ENCODE measurements at regions not wholly inside any gene's neighbourhood (a gene's known extent, or its start where the extent isn't known, plus 50 kb on each side); places are given as distances from the start of the nearest gene placed in this dataset.
"Not testable (repeated sequence)": the region's sequence is repeated elsewhere in the genome, so short reads cannot be mapped to it uniquely, and the experiment has no call there.

- Mint-ChIP-seq H3K4me3 (no peak overlapping the region), H3K9me3 (no peaks in the 10 kb centered on the region), H3K36me3 (ENCODE audit: low read depth) (no peaks in the 10 kb centered on the region), H3K27ac (no peak overlapping the region), H3K4me1 (ENCODE audit: low read depth) (no peaks in the 10 kb centered on the region), H3K27me3 (ENCODE audit: low read depth) (no peaks in the 10 kb centered on the region)
- no peak for DNase-seq (ENCODE audit: low spot score)
Observed at GRCh38 chr5:93246090-93246855, 334.7 kb downstream of the NR2F1-AS1 start.

GRCh38 chr5:93245226-93245625 is 335.8 kb downstream of the NR2F1-AS1 start:
- H3K4me3 Mint-ChIP-seq, result no peak overlapping the region
- H3K27me3 Mint-ChIP-seq (ENCODE audit: low read depth), result no peaks in the 10 kb centered on the region
- no peaks in the 10 kb centered on the region for H3K36me3 Mint-ChIP-seq (ENCODE audit: low read depth)
- no peaks in the 10 kb centered on the region for H3K9me3 Mint-ChIP-seq
- H3K4me1 Mint-ChIP-seq (ENCODE audit: low read depth), result no peaks in the 10 kb centered on the region
- no peak for DNase-seq (ENCODE audit: low spot score)
- H3K27ac Mint-ChIP-seq, result no peak overlapping the region

- no peak overlapping the region for H3K4me3 Mint-ChIP-seq
- DNase-seq (ENCODE audit: low spot score), result no peak
- H3K4me1 Mint-ChIP-seq (ENCODE audit: low read depth), result no peaks in the 10 kb centered on the region
- no peaks in the 10 kb centered on the region for H3K9me3 Mint-ChIP-seq
- H3K27ac Mint-ChIP-seq, result no peak overlapping the region
- H3K36me3 Mint-ChIP-seq (ENCODE audit: low read depth), result no peaks in the 10 kb centered on the region
- no peaks in the 10 kb centered on the region for H3K27me3 Mint-ChIP-seq (ENCODE audit: low read depth)
Observed at GRCh38 chr5:93243481-93243880, 337.5 kb downstream of the NR2F1-AS1 start.

GRCh38 chr5:93240228-93240834 is 340.7 kb downstream of the NR2F1-AS1 start:
- H3K4me1 Mint-ChIP-seq (ENCODE audit: low read depth), result no peaks in the 10 kb centered on the region
- H3K4me3 Mint-ChIP-seq, result no peak overlapping the region

GRCh38 chr5:93236807-93237421 is 344.1 kb downstream of the NR2F1-AS1 start:
- Mint-ChIP-seq H3K36me3 (ENCODE audit: low read depth) (no peaks in the 10 kb centered on the region), H3K4me3 (no peak overlapping the region), H3K27me3 (ENCODE audit: low read depth) (no peaks in the 10 kb centered on the region), H3K27ac (no peak overlapping the region), H3K9me3 (no peaks in the 10 kb centered on the region), H3K4me1 (ENCODE audit: low read depth) (no peaks in the 10 kb centered on the region)
- no peak for DNase-seq (ENCODE audit: low spot score)

More at GRCh38 chr5:93240228-93240834, 340.7 kb downstream of the NR2F1-AS1 start:
- Mint-ChIP-seq H3K27me3 (ENCODE audit: low read depth) (no peaks in the 10 kb centered on the region), H3K36me3 (ENCODE audit: low read depth) (no peaks in the 10 kb centered on the region), H3K9me3 (no peaks in the 10 kb centered on the region), H3K27ac (no peak overlapping the region)
- no peak for DNase-seq (ENCODE audit: low spot score)

GRCh38 chr5:93235761-93236160 is 345.3 kb downstream of the NR2F1-AS1 start:
- Mint-ChIP-seq H3K27ac (no peak overlapping the region), H3K36me3 (ENCODE audit: low read depth) (no peaks in the 10 kb centered on the region), H3K9me3 (no peaks in the 10 kb centered on the region), H3K27me3 (ENCODE audit: low read depth) (no peaks in the 10 kb centered on the region), H3K4me1 (ENCODE audit: low read depth) (no peaks in the 10 kb centered on the region), H3K4me3 (no peak overlapping the region)
- no peak for DNase-seq (ENCODE audit: low spot score)

- DNase-seq (ENCODE audit: low spot score), result no peak
- H3K4me1 Mint-ChIP-seq (ENCODE audit: low read depth), result no peaks in the 10 kb centered on the region
- no peaks in the 10 kb centered on the region for H3K27me3 Mint-ChIP-seq (ENCODE audit: low read depth)
- H3K36me3 Mint-ChIP-seq (ENCODE audit: low read depth), result no peaks in the 10 kb centered on the region
- peaks cover 4% of the 10 kb centered on the region for H3K9me3 Mint-ChIP-seq
- no peak overlapping the region for H3K4me3 Mint-ChIP-seq
- H3K27ac Mint-ChIP-seq, result no peak overlapping the region
Observed at GRCh38 chr5:93226202-93226735, 354.8 kb downstream of the NR2F1-AS1 start.

GRCh38 chr5:93225748-93226147 is 355.3 kb downstream of the NR2F1-AS1 start:
- H3K4me1 Mint-ChIP-seq (ENCODE audit: low read depth), result no peaks in the 10 kb centered on the region
- no peak overlapping the region for H3K4me3 Mint-ChIP-seq
- H3K27ac Mint-ChIP-seq, result no peak overlapping the region
- no peaks in the 10 kb centered on the region for H3K27me3 Mint-ChIP-seq (ENCODE audit: low read depth)
- DNase-seq (ENCODE audit: low spot score), result no peak
- H3K9me3 Mint-ChIP-seq, result peaks cover 4% of the 10 kb centered on the region
- H3K36me3 Mint-ChIP-seq (ENCODE audit: low read depth), result no peaks in the 10 kb centered on the region

GRCh38 chr5:93224624-93225023 is 356.4 kb downstream of the NR2F1-AS1 start:
- Mint-ChIP-seq H3K4me1 (ENCODE audit: low read depth) (no peaks in the 10 kb centered on the region), H3K27me3 (ENCODE audit: low read depth) (no peaks in the 10 kb centered on the region), H3K36me3 (ENCODE audit: low read depth) (no peaks in the 10 kb centered on the region), H3K9me3 (peaks cover 4% of the 10 kb centered on the region), H3K27ac (no peak overlapping the region), H3K4me3 (no peak overlapping the region)
- no peak for DNase-seq (ENCODE audit: low spot score)

GRCh38 chr5:93221773-93222172 is 359.2 kb downstream of the NR2F1-AS1 start:
- H3K9me3 Mint-ChIP-seq, result no peaks in the 10 kb centered on the region
- no peak overlapping the region for H3K4me3 Mint-ChIP-seq
- H3K27ac Mint-ChIP-seq, result no peak overlapping the region

GRCh38 chr5:93220431-93220830 is 360.6 kb downstream of the NR2F1-AS1 start:
- H3K4me1 Mint-ChIP-seq (ENCODE audit: low read depth), result no peaks in the 10 kb centered on the region
- H3K4me3 Mint-ChIP-seq, result no peak overlapping the region
- no peaks in the 10 kb centered on the region for H3K36me3 Mint-ChIP-seq (ENCODE audit: low read depth)
- no peak for DNase-seq (ENCODE audit: low spot score)
- H3K9me3 Mint-ChIP-seq, result no peaks in the 10 kb centered on the region
- no peak overlapping the region for H3K27ac Mint-ChIP-seq
- H3K27me3 Mint-ChIP-seq (ENCODE audit: low read depth), result no peaks in the 10 kb centered on the region

More at GRCh38 chr5:93221773-93222172, 359.2 kb downstream of the NR2F1-AS1 start:
- Mint-ChIP-seq H3K4me1 (ENCODE audit: low read depth) (no peaks in the 10 kb centered on the region), H3K27me3 (ENCODE audit: low read depth) (no peaks in the 10 kb centered on the region), H3K36me3 (ENCODE audit: low read depth) (no peaks in the 10 kb centered on the region)
- DNase-seq (ENCODE audit: low spot score), result no peak

- no peak overlapping the region for H3K27ac Mint-ChIP-seq
- no peaks in the 10 kb centered on the region for H3K27me3 Mint-ChIP-seq (ENCODE audit: low read depth)
Observed at GRCh38 chr5:93219641-93220145, 361.3 kb downstream of the NR2F1-AS1 start.

GRCh38 chr5:93213111-93213794 is 367.8 kb downstream of the NR2F1-AS1 start:
- H3K36me3 Mint-ChIP-seq (ENCODE audit: low read depth); H3K4me1 Mint-ChIP-seq (ENCODE audit: low read depth); H3K27ac Mint-ChIP-seq; H3K27me3 Mint-ChIP-seq (ENCODE audit: low read depth); DNase-seq (ENCODE audit: low spot score); H3K4me3 Mint-ChIP-seq; H3K9me3 Mint-ChIP-seq: not testable (repeated sequence)

More at GRCh38 chr5:93219641-93220145, 361.3 kb downstream of the NR2F1-AS1 start:
- no peak for DNase-seq (ENCODE audit: low spot score)
- Mint-ChIP-seq H3K4me1 (ENCODE audit: low read depth) (no peaks in the 10 kb centered on the region), H3K4me3 (no peak overlapping the region), H3K9me3 (no peaks in the 10 kb centered on the region), H3K36me3 (ENCODE audit: low read depth) (no peaks in the 10 kb centered on the region)
